Activated T-cell treated with anti-CD3 and anti-CD28 coated beads, Interleukin-2, amount 50 U/mL, for 24 hours (primary cell): ENCODE measurements at regions not wholly inside any gene's neighbourhood (a gene's known extent, or its start where the extent isn't known, plus 50 kb on each side); places are given as distances from the start of the nearest gene placed in this dataset.

Experiments used
- DNase-seq: peaks from one replicate; pipeline ENCODE4 v3.0.0-alpha.2; 2020
- H3K27ac Mint-ChIP-seq: 2 replicates; pipeline ENCODE4 v1.8.0; 2020; ENCODE audit warnings: mild to moderate bottlenecking, mixed read lengths
- H3K27me3 Mint-ChIP-seq: 2 replicates; pipeline ENCODE4 v1.8.0; 2020; ENCODE audit warnings: mixed read lengths
- H3K36me3 Mint-ChIP-seq: 2 replicates; pipeline ENCODE4 v1.8.0; 2020; ENCODE audit warnings: low read depth, mixed read lengths
- H3K4me1 Mint-ChIP-seq: 2 replicates; pipeline ENCODE4 v1.8.0; 2020; ENCODE audit warnings: low read depth, mixed read lengths
- H3K4me3 Mint-ChIP-seq: 2 replicates; pipeline ENCODE4 v1.8.0; 2020; ENCODE audit warnings: mild to moderate bottlenecking, moderate library complexity, mixed read lengths
- H3K9me3 Mint-ChIP-seq: 2 replicates; pipeline ENCODE4 v1.8.0; 2020; ENCODE audit warnings: mixed read lengths

GRCh38 chr1:200354243-200354642 is 55.6 kb downstream of the ZNF281 start:
- Mint-ChIP-seq H3K27me3 (no peaks in the 10 kb centered on the region), H3K4me3 (no peak overlapping the region), H3K36me3 (no peaks in the 10 kb centered on the region), H3K4me1 (peaks cover 37% of the 10 kb centered on the region), H3K27ac (no peak overlapping the region), H3K9me3 (no peaks in the 10 kb centered on the region)
- no peak for DNase-seq

- H3K27me3 Mint-ChIP-seq: no peaks in the 10 kb centered on the region
- no peak for DNase-seq
- H3K4me1 Mint-ChIP-seq: peaks cover 37% of the 10 kb centered on the region
- H3K9me3 Mint-ChIP-seq: no peaks in the 10 kb centered on the region
- H3K27ac Mint-ChIP-seq: no peak overlapping the region
- no peaks in the 10 kb centered on the region for H3K36me3 Mint-ChIP-seq
- H3K4me3 Mint-ChIP-seq: no peak overlapping the region
These were observed 56.6 kb downstream of the ZNF281 start for GRCh38 chr1:200353232-200353631.

- Mint-ChIP-seq H3K36me3 (no peaks in the 10 kb centered on the region), H3K9me3 (no peaks in the 10 kb centered on the region), H3K4me1 (peaks cover 37% of the 10 kb centered on the region), H3K4me3 (peak overlapping the region; percentile 41), H3K27ac (peak overlapping the region; percentile 61), H3K27me3 (no peaks in the 10 kb centered on the region)
- DNase-seq: no peak
These were observed 57.8 kb downstream of the ZNF281 start for GRCh38 chr1:200351826-200352549.

- DNase-seq: no peak
- no peaks in the 10 kb centered on the region for H3K36me3 Mint-ChIP-seq
- peak overlapping the region; percentile 16 for H3K27ac Mint-ChIP-seq
- no peaks in the 10 kb centered on the region for H3K27me3 Mint-ChIP-seq
- no peaks in the 10 kb centered on the region for H3K9me3 Mint-ChIP-seq
- H3K4me3 Mint-ChIP-seq: no peak overlapping the region
- peaks cover 37% of the 10 kb centered on the region for H3K4me1 Mint-ChIP-seq
These were observed 58.4 kb downstream of the ZNF281 start for GRCh38 chr1:200351425-200351824.

- no peak overlapping the region for H3K4me3 Mint-ChIP-seq
- H3K9me3 Mint-ChIP-seq: no peaks in the 10 kb centered on the region
- H3K4me1 Mint-ChIP-seq: peaks cover 11% of the 10 kb centered on the region
- no peak overlapping the region for H3K27ac Mint-ChIP-seq
- no peak for DNase-seq
- no peaks in the 10 kb centered on the region for H3K27me3 Mint-ChIP-seq
- no peaks in the 10 kb centered on the region for H3K36me3 Mint-ChIP-seq
These were observed 63.1 kb downstream of the ZNF281 start for GRCh38 chr1:200346700-200347099.

GRCh38 chr1:200345520-200345919 is 64.3 kb downstream of the ZNF281 start:
- peaks cover 4% of the 10 kb centered on the region for H3K4me1 Mint-ChIP-seq
- no peaks in the 10 kb centered on the region for H3K27me3 Mint-ChIP-seq

GRCh38 chr1:200343874-200344273 is 66.0 kb downstream of the ZNF281 start:
- H3K27me3 Mint-ChIP-seq: no peaks in the 10 kb centered on the region

More at GRCh38 chr1:200345520-200345919, 64.3 kb downstream of the ZNF281 start:
- Mint-ChIP-seq H3K9me3 (no peaks in the 10 kb centered on the region), H3K4me3 (no peak overlapping the region), H3K27ac (no peak overlapping the region), H3K36me3 (no peaks in the 10 kb centered on the region)
- DNase-seq: no peak

GRCh38 chr1:200342511-200343311 is 67.1 kb downstream of the ZNF281 start:
- no peak for DNase-seq
- H3K27ac Mint-ChIP-seq: no peak overlapping the region
- peaks cover 12% of the 10 kb centered on the region for H3K4me1 Mint-ChIP-seq
- H3K27me3 Mint-ChIP-seq: no peaks in the 10 kb centered on the region
- no peaks in the 10 kb centered on the region for H3K9me3 Mint-ChIP-seq
- no peak overlapping the region for H3K4me3 Mint-ChIP-seq
- no peaks in the 10 kb centered on the region for H3K36me3 Mint-ChIP-seq

More at GRCh38 chr1:200343874-200344273, 66.0 kb downstream of the ZNF281 start:
- no peaks in the 10 kb centered on the region for H3K36me3 Mint-ChIP-seq
- DNase-seq: no peak
- no peak overlapping the region for H3K4me3 Mint-ChIP-seq
- H3K4me1 Mint-ChIP-seq: peaks cover 4% of the 10 kb centered on the region
- no peaks in the 10 kb centered on the region for H3K9me3 Mint-ChIP-seq
- no peak overlapping the region for H3K27ac Mint-ChIP-seq

- H3K4me1 Mint-ChIP-seq: peaks cover 36% of the 10 kb centered on the region
- H3K36me3 Mint-ChIP-seq: no peaks in the 10 kb centered on the region
- no peaks in the 10 kb centered on the region for H3K27me3 Mint-ChIP-seq
- H3K27ac Mint-ChIP-seq: no peak overlapping the region
- H3K4me3 Mint-ChIP-seq: no peak overlapping the region
- H3K9me3 Mint-ChIP-seq: no peaks in the 10 kb centered on the region
- no peak for DNase-seq
These were observed 71.4 kb downstream of the ZNF281 start for GRCh38 chr1:200338451-200338850.

- no peak overlapping the region for H3K27ac Mint-ChIP-seq
These were observed 72.0 kb downstream of the ZNF281 start for GRCh38 chr1:200337831-200338230.

GRCh38 chr1:200337410-200337809 is 72.4 kb downstream of the ZNF281 start:
- DNase-seq: no peak
- Mint-ChIP-seq H3K9me3 (no peaks in the 10 kb centered on the region), H3K36me3 (no peaks in the 10 kb centered on the region), H3K27me3 (no peaks in the 10 kb centered on the region), H3K4me1 (peaks cover 36% of the 10 kb centered on the region), H3K27ac (peak overlapping the region; percentile 22), H3K4me3 (no peak overlapping the region)

More at GRCh38 chr1:200337831-200338230, 72.0 kb downstream of the ZNF281 start:
- peaks cover 36% of the 10 kb centered on the region for H3K4me1 Mint-ChIP-seq
- no peak overlapping the region for H3K4me3 Mint-ChIP-seq
- H3K9me3 Mint-ChIP-seq: no peaks in the 10 kb centered on the region
- no peaks in the 10 kb centered on the region for H3K27me3 Mint-ChIP-seq
- DNase-seq: no peak
- no peaks in the 10 kb centered on the region for H3K36me3 Mint-ChIP-seq

GRCh38 chr1:200336901-200337391 is 72.9 kb downstream of the ZNF281 start:
- H3K4me3 Mint-ChIP-seq: no peak overlapping the region
- DNase-seq: no peak
- H3K27me3 Mint-ChIP-seq: no peaks in the 10 kb centered on the region
- no peaks in the 10 kb centered on the region for H3K36me3 Mint-ChIP-seq
- no peak overlapping the region for H3K27ac Mint-ChIP-seq
- H3K4me1 Mint-ChIP-seq: peaks cover 36% of the 10 kb centered on the region
- H3K9me3 Mint-ChIP-seq: no peaks in the 10 kb centered on the region

GRCh38 chr1:200336101-200336845 is 73.6 kb downstream of the ZNF281 start:
- H3K4me1 Mint-ChIP-seq: peaks cover 36% of the 10 kb centered on the region
- H3K27ac Mint-ChIP-seq: no peak overlapping the region
- H3K27me3 Mint-ChIP-seq: no peaks in the 10 kb centered on the region
- no peaks in the 10 kb centered on the region for H3K9me3 Mint-ChIP-seq
- no peaks in the 10 kb centered on the region for H3K36me3 Mint-ChIP-seq
- no peak for DNase-seq
- H3K4me3 Mint-ChIP-seq: no peak overlapping the region

- no peak overlapping the region for H3K4me3 Mint-ChIP-seq
- DNase-seq: no peak
- no peaks in the 10 kb centered on the region for H3K9me3 Mint-ChIP-seq
- no peaks in the 10 kb centered on the region for H3K36me3 Mint-ChIP-seq
- no peak overlapping the region for H3K27ac Mint-ChIP-seq
- peaks cover 36% of the 10 kb centered on the region for H3K4me1 Mint-ChIP-seq
- no peaks in the 10 kb centered on the region for H3K27me3 Mint-ChIP-seq
These were observed 75.1 kb downstream of the ZNF281 start for GRCh38 chr1:200334661-200335256.
